Panc1 (cell line): ENCODE measurements at regions not wholly inside any gene's neighbourhood (a gene's known extent, or its start where the extent isn't known, plus 50 kb on each side); places are given as distances from the start of the nearest gene placed in this dataset.

Experiments used
- POLR2AphosphoS5 ChIP-seq: IDR thresholded peaks from 2 replicates; pipeline ENCODE4 v1.6.1; 2012; ENCODE audit warnings: mild to moderate bottlenecking, low read depth, low read length, moderate library complexity
- TF ChIP-seq, protein P1 (sequence below), 2 experiments: IDR thresholded peaks; 2 replicates each; pipeline ENCODE4 v1.6.1; 2011 to 2012; ENCODE audit warnings: low read depth in 2 of 2, control low read depth in 1 of 2, low read length in 1 of 2, mild to moderate bottlenecking in 1 of 2, moderate library complexity in 1 of 2; ENCODE audit not compliant: insufficient read depth in 1 of 2
- TF ChIP-seq, protein P2 (sequence below): fragments of 450-650 bp; IDR thresholded peaks from 2 replicates; pipeline ENCODE4 v1.5.1; 2017; ENCODE audit warnings: mild to moderate bottlenecking

DNA sequence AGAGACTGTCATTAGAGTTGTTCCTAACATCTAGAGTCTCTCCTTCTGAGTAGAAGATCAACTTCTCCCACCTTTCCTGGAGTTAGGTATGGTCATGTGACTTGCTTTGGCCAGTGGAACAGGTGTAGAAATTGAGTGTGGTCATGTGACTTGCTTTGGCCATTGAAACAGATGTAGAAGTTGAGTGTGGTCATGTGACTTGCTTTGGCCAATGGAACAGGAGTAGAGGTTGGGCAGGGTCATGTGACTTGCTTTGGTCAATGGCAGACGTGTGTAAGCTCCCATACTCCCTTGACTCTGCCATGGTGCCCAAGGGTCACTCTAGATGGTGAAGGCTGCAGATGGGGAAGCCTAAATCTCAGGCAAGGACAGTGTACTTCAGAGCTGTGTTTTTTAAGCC is 306.0 kb downstream of the NPHP4 start:
- TF ChIP-seq, protein P1, sequence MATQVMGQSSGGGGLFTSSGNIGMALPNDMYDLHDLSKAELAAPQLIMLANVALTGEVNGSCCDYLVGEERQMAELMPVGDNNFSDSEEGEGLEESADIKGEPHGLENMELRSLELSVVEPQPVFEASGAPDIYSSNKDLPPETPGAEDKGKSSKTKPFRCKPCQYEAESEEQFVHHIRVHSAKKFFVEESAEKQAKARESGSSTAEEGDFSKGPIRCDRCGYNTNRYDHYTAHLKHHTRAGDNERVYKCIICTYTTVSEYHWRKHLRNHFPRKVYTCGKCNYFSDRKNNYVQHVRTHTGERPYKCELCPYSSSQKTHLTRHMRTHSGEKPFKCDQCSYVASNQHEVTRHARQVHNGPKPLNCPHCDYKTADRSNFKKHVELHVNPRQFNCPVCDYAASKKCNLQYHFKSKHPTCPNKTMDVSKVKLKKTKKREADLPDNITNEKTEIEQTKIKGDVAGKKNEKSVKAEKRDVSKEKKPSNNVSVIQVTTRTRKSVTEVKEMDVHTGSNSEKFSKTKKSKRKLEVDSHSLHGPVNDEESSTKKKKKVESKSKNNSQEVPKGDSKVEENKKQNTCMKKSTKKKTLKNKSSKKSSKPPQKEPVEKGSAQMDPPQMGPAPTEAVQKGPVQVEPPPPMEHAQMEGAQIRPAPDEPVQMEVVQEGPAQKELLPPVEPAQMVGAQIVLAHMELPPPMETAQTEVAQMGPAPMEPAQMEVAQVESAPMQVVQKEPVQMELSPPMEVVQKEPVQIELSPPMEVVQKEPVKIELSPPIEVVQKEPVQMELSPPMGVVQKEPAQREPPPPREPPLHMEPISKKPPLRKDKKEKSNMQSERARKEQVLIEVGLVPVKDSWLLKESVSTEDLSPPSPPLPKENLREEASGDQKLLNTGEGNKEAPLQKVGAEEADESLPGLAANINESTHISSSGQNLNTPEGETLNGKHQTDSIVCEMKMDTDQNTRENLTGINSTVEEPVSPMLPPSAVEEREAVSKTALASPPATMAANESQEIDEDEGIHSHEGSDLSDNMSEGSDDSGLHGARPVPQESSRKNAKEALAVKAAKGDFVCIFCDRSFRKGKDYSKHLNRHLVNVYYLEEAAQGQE (IDR thresholded peaks at IDR 0.05; ENCODE audit: insufficient read depth in 1 of 2, low read depth in 2 of 2, low read length in 1 of 2) = no peak
- TF ChIP-seq, protein P2, sequence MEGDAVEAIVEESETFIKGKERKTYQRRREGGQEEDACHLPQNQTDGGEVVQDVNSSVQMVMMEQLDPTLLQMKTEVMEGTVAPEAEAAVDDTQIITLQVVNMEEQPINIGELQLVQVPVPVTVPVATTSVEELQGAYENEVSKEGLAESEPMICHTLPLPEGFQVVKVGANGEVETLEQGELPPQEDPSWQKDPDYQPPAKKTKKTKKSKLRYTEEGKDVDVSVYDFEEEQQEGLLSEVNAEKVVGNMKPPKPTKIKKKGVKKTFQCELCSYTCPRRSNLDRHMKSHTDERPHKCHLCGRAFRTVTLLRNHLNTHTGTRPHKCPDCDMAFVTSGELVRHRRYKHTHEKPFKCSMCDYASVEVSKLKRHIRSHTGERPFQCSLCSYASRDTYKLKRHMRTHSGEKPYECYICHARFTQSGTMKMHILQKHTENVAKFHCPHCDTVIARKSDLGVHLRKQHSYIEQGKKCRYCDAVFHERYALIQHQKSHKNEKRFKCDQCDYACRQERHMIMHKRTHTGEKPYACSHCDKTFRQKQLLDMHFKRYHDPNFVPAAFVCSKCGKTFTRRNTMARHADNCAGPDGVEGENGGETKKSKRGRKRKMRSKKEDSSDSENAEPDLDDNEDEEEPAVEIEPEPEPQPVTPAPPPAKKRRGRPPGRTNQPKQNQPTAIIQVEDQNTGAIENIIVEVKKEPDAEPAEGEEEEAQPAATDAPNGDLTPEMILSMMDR = no peak
- TF ChIP-seq POLR2AphosphoS5 = no peak
